ENCODE measurements at regions not wholly inside any gene's neighbourhood (a gene's known extent, or its start where the extent isn't known, plus 50 kb on each side); places are given as distances from the start of the nearest gene placed in this dataset.

DNA sequence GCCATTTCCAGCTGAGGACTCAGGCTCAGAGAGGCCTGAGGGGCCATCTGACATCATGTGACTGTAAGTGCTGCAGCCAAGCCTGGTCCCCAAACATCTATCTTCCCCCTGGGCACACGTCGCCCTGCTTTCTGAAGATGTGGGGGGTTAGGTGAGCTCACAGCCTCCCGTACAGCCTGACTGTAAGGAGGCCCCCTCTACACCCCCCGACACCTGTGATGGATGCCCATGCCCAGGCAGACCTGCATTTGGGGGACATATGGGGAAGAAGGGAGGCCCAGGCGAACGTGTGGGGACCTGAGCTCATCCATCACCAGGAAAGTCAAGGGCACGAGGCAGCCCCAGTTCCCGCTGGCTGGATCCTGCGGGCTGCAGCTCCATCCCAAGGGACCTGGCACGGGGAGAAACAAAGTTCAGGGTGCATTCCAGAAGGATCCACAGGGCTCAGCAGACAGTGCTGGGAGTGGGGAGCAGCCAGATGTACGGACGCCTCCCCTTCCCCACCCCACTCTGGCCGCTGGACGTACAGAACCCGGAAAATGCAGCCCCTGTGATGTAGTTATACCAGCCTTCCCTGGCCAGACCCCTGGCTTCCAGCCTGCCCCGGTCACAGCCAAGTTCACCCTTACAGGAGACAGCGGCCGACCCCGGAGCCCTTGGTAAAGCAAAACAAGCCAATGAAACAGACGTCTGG lies 1431.4 kb downstream of the BRD1 start:
- no peaks in the 10 kb centered on the region for H3K9me2 ChIP-seq (replicated peaks; ENCODE audit: control insufficient read depth, low read length)

DNA sequence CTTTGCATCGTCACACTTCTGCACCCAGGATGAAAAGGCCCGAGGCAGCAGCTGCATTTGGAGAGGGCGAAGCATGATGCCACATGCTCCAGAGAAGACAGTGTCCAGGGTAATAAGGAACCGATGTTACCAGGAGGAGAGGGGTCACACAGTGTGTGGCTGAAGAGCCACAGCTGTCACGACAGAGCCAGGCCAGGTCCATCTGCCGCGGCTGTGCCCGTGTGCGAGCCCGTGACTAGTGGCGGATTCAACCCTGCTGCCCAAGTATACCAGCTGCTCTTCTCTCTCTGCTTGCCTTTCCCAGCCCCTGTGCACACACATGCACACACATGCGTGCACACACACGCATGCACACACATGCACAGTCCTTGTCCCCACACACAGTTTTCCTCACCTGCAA lies 1432.5 kb downstream of the BRD1 start:
- no peaks in the 10 kb centered on the region for H3K36me3 ChIP-seq (ENCODE audit: control insufficient read depth, low read length)
- H3K9me2 ChIP-seq (replicated peaks; ENCODE audit: control insufficient read depth, low read length): no peaks in the 10 kb centered on the region
- no peaks in the 10 kb centered on the region for H4K20me1 ChIP-seq (ENCODE audit: control insufficient read depth, insufficient read depth, low read depth, low read length)
- TF ChIP-seq EZH2phosphoT487 (IDR thresholded peaks at IDR 0.05; ENCODE audit: borderline replicate concordance, low read length): no peak
- TF ChIP-seq, protein P1, sequence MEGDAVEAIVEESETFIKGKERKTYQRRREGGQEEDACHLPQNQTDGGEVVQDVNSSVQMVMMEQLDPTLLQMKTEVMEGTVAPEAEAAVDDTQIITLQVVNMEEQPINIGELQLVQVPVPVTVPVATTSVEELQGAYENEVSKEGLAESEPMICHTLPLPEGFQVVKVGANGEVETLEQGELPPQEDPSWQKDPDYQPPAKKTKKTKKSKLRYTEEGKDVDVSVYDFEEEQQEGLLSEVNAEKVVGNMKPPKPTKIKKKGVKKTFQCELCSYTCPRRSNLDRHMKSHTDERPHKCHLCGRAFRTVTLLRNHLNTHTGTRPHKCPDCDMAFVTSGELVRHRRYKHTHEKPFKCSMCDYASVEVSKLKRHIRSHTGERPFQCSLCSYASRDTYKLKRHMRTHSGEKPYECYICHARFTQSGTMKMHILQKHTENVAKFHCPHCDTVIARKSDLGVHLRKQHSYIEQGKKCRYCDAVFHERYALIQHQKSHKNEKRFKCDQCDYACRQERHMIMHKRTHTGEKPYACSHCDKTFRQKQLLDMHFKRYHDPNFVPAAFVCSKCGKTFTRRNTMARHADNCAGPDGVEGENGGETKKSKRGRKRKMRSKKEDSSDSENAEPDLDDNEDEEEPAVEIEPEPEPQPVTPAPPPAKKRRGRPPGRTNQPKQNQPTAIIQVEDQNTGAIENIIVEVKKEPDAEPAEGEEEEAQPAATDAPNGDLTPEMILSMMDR (IDR thresholded peaks at IDR 0.05; ENCODE audit: low read depth, low read length, poor library complexity, severe bottlenecking): no peak
- no peaks in the 10 kb centered on the region for H3K27me3 ChIP-seq (ENCODE audit: control insufficient read depth, low read length)
- no peak overlapping the region for H3K4me2 ChIP-seq (ENCODE audit: low read length)
- H3K9me3 ChIP-seq (ENCODE audit: control insufficient read depth, insufficient read depth, low read length): no peaks in the 10 kb centered on the region
- H3K27ac ChIP-seq (ENCODE audit: low read depth, low read length): no peak overlapping the region
- H3K79me2 ChIP-seq (ENCODE audit: control insufficient read depth, low read length): no peaks in the 10 kb centered on the region
- no peaks in the 10 kb centered on the region for H3K4me1 ChIP-seq (ENCODE audit: control insufficient read depth, low read length)
- H3K4me3 ChIP-seq (ENCODE audit: low read length): no peak overlapping the region
- H3F3A ChIP-seq (ENCODE audit: control insufficient read depth, insufficient read depth): no peaks in the 10 kb centered on the region

More for the DNA sequence above, 1431.4 kb downstream of the BRD1 start:
- Histone ChIP-seq H3K4me2 (ENCODE audit: low read length) (no peak overlapping the region), H3K36me3 (ENCODE audit: control insufficient read depth, low read length) (no peaks in the 10 kb centered on the region), H4K20me1 (ENCODE audit: control insufficient read depth, insufficient read depth, low read depth, low read length) (no peaks in the 10 kb centered on the region), H3K27ac (ENCODE audit: low read depth, low read length) (no peak overlapping the region), H3F3A (ENCODE audit: control insufficient read depth, insufficient read depth) (no peaks in the 10 kb centered on the region), H3K27me3 (ENCODE audit: control insufficient read depth, low read length) (no peaks in the 10 kb centered on the region), H3K9me3 (ENCODE audit: control insufficient read depth, insufficient read depth, low read length) (no peaks in the 10 kb centered on the region), H3K4me3 (ENCODE audit: low read length) (no peak overlapping the region), H3K79me2 (ENCODE audit: control insufficient read depth, low read length) (no peaks in the 10 kb centered on the region), H3K4me1 (ENCODE audit: control insufficient read depth, low read length) (no peaks in the 10 kb centered on the region)
- TF ChIP-seq EZH2phosphoT487 (IDR thresholded peaks at IDR 0.05; ENCODE audit: borderline replicate concordance, low read length): no peak
- TF ChIP-seq, protein P1 (IDR thresholded peaks at IDR 0.05; ENCODE audit: low read depth, low read length, poor library complexity, severe bottlenecking): no peak

DNA sequence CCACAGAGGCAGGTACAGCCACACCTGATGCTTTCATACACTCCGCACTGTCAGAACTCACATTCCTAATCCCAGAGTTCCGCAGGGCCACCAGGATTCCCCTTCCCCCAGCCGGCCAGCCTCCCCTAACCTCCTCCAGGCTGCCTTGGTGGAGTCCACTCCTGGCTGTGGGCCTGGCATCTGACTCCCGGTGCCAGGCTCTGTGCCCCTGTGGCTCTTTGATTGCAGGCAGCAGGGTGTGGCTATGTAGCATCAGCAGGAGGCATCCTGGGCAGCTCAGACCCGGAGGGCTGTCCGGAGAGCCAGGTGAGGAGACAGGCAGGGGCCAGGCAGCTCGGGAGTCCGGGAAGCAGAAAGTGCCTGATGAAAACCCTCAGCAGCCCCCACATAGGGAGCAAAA lies 1432.9 kb downstream of the BRD1 start:
- TF ChIP-seq, protein P1 (IDR thresholded peaks at IDR 0.05; ENCODE audit: low read depth, low read length, poor library complexity, severe bottlenecking): no peak
- Histone ChIP-seq H3K4me1 (ENCODE audit: control insufficient read depth, low read length) (no peaks in the 10 kb centered on the region), H3K9me3 (ENCODE audit: control insufficient read depth, insufficient read depth, low read length) (no peaks in the 10 kb centered on the region), H3F3A (ENCODE audit: control insufficient read depth, insufficient read depth) (no peaks in the 10 kb centered on the region), H3K27ac (ENCODE audit: low read depth, low read length) (no peak overlapping the region), H3K4me2 (ENCODE audit: low read length) (no peak overlapping the region), H3K36me3 (ENCODE audit: control insufficient read depth, low read length) (no peaks in the 10 kb centered on the region), H3K4me3 (ENCODE audit: low read length) (no peak overlapping the region), H3K27me3 (ENCODE audit: control insufficient read depth, low read length) (no peaks in the 10 kb centered on the region), H4K20me1 (ENCODE audit: control insufficient read depth, insufficient read depth, low read depth, low read length) (no peaks in the 10 kb centered on the region), H3K79me2 (ENCODE audit: control insufficient read depth, low read length) (no peaks in the 10 kb centered on the region), H3K9me2 (replicated peaks; ENCODE audit: control insufficient read depth, low read length) (no peaks in the 10 kb centered on the region)
